WTC11 (cell line): ENCODE measurements at regions not wholly inside any gene's neighbourhood (a gene's known extent, or its start where the extent isn't known, plus 50 kb on each side); places are given as distances from the start of the nearest gene placed in this dataset.

Experiments used
- ATAC-seq: fragments of 200-7000 bp; cut with Tn5 transposase; 2 replicates; pipeline ENCODE4 v1.10.0; 2021; ENCODE audit warnings: mild to moderate bottlenecking, moderate library complexity
- CTCF ChIA-PET: fragments of 300-600 bp; sonication (Branson Sonifier 250); formaldehyde crosslinking; loops from one replicate; lab custom pipeline; 2021; ENCODE audit warnings: antibody characterized with exemption; lab: Charles Lee
- POLR2A ChIA-PET: fragments of 350-600 bp; sonication (Branson Sonifier 250); formaldehyde crosslinking; loops from one replicate; lab custom pipeline; 2021; ENCODE audit warnings: antibody characterized with exemption; lab: Charles Lee
- DNase-seq: peaks from one replicate; pipeline ENCODE4 v3.0.0; 2021; ENCODE audit warnings: low spot score
- H3K27ac Mint-ChIP-seq: 2 replicates; pipeline ENCODE4 v1.8.0; 2021; ENCODE audit warnings: mixed read lengths
- H3K27me3 Mint-ChIP-seq: 2 replicates; pipeline ENCODE4 v1.8.0; 2021; ENCODE audit warnings: low read depth, mild to moderate bottlenecking, moderate library complexity, mixed read lengths
- H3K36me3 Mint-ChIP-seq: 2 replicates; pipeline ENCODE4 v1.8.0; 2021; ENCODE audit warnings: mixed read lengths
- H3K4me1 Mint-ChIP-seq: 2 replicates; pipeline ENCODE4 v1.8.0; 2022; ENCODE audit warnings: mixed read lengths
- H3K4me3 Mint-ChIP-seq: 2 replicates; pipeline ENCODE4 v1.8.0; 2021; ENCODE audit warnings: mild to moderate bottlenecking, moderate library complexity, mixed read lengths
- H3K9me3 Mint-ChIP-seq: 2 replicates; pipeline ENCODE4 v1.8.0; 2021; ENCODE audit warnings: mixed read lengths
- ATF3 ChIP-seq: sonication (generic); formaldehyde crosslinking; conservative IDR thresholded peaks from 2 replicates; pipeline ENCODE4 v1.8.1; 2022; ENCODE audit warnings: mild to moderate bottlenecking, missing genetic modification reagents
- E2F5 ChIP-seq: sonication (generic); formaldehyde crosslinking; IDR thresholded peaks from 2 replicates; pipeline ENCODE4 v1.8.1; 2022; ENCODE audit warnings: mild to moderate bottlenecking, moderate library complexity, missing genetic modification reagents
- ELF4 ChIP-seq: sonication (generic); formaldehyde crosslinking; IDR thresholded peaks from 2 replicates; pipeline ENCODE4 v1.8.1; 2022; ENCODE audit warnings: low read depth, mild to moderate bottlenecking, moderate library complexity, missing genetic modification reagents
- ERG ChIP-seq: fragments of 250-450 bp; sonication (Bioruptor Pico); IDR thresholded peaks from 2 replicates; pipeline ENCODE4 v1.8.0; 2021; ENCODE audit warnings: mild to moderate bottlenecking
- FOXJ3 ChIP-seq: sonication (generic); formaldehyde crosslinking; IDR thresholded peaks from 2 replicates; pipeline ENCODE4 v1.9.0; 2021; ENCODE audit warnings: missing genetic modification reagents, mild to moderate bottlenecking, borderline replicate concordance
- FOXP4 ChIP-seq: sonication (generic); formaldehyde crosslinking; IDR thresholded peaks from 2 replicates; pipeline ENCODE4 v1.8.0; 2022; ENCODE audit warnings: mild to moderate bottlenecking, missing genetic modification reagents
- GRHL2 ChIP-seq: fragments of 250-450 bp; sonication (Bioruptor Pico); IDR thresholded peaks from 2 replicates; pipeline ENCODE4 v1.8.0; 2022; ENCODE audit warnings: mild to moderate bottlenecking, moderate library complexity; ENCODE audit not compliant: insufficient replicate concordance, severe bottlenecking
- HMGA2 ChIP-seq: fragments of 250-450 bp; sonication (Bioruptor Pico); IDR thresholded peaks from 2 replicates; pipeline ENCODE4 v1.4.0; 2021; ENCODE audit warnings: mild to moderate bottlenecking, moderate library complexity
- HMGXB4 ChIP-seq: sonication (generic); formaldehyde crosslinking; IDR thresholded peaks from 2 replicates; pipeline ENCODE4 v1.8.1; 2023; ENCODE audit warnings: mild to moderate bottlenecking, moderate library complexity, missing genetic modification reagents
- JUN ChIP-seq: sonication (generic); formaldehyde crosslinking; IDR thresholded peaks from 2 replicates; pipeline ENCODE4 v1.8.0; 2023; ENCODE audit warnings: mild to moderate bottlenecking, missing genetic modification reagents
- KAT7 ChIP-seq: sonication (generic); formaldehyde crosslinking; IDR thresholded peaks from 2 replicates; pipeline ENCODE4 v1.8.1; 2023; ENCODE audit warnings: missing genetic modification reagents, mild to moderate bottlenecking, borderline replicate concordance
- MAX ChIP-seq: sonication (generic); formaldehyde crosslinking; IDR thresholded peaks from 2 replicates; pipeline ENCODE4 v1.8.0; 2022; ENCODE audit warnings: mild to moderate bottlenecking, missing genetic modification reagents
- PRDM15 ChIP-seq: sonication (generic); formaldehyde crosslinking; IDR thresholded peaks from 2 replicates; pipeline ENCODE4 v1.8.0; 2022; ENCODE audit warnings: missing genetic modification reagents
- SMAD4 ChIP-seq: sonication (generic); formaldehyde crosslinking; IDR thresholded peaks from 2 replicates; pipeline ENCODE4 v1.8.0; 2022; ENCODE audit warnings: mild to moderate bottlenecking, missing genetic modification reagents
- SOX15 ChIP-seq: fragments of 250-450 bp; sonication (Bioruptor Pico); IDR thresholded peaks from 2 replicates; pipeline ENCODE4 v1.9.0; 2021; ENCODE audit warnings: mild to moderate bottlenecking
- TCF7 ChIP-seq: sonication (generic); formaldehyde crosslinking; IDR thresholded peaks from 2 replicates; pipeline ENCODE4 v1.8.0; 2022; ENCODE audit warnings: mild to moderate bottlenecking, low read depth, missing genetic modification reagents, moderate library complexity

GRCh38 chr1:192735298-192735915, 73.4 kb upstream of the RGS2 start:
- CTCF ChIA-PET = no interaction called here
- POLR2A ChIA-PET = interaction anchor here (0.7 kb wide), 1 partner anchor 137 kb away, joined by 3 read pairs; no protein-coding TSS in a partner anchor
- no peak for ATAC-seq
- H3K27ac Mint-ChIP-seq = no peak overlapping the region
- H3K9me3 Mint-ChIP-seq = peaks cover 17% of the 10 kb centered on the region
- H3K27me3 Mint-ChIP-seq = no peaks in the 10 kb centered on the region
- DNase-seq = no peak
- peaks cover 4% of the 10 kb centered on the region for H3K4me1 Mint-ChIP-seq
- no peak overlapping the region for H3K4me3 Mint-ChIP-seq
- peaks cover 8% of the 10 kb centered on the region for H3K36me3 Mint-ChIP-seq
- no peak for TF ChIP-seq SOX15 (CRISPR knock-in tag)
- TF ChIP-seq MAX (CRISPR knock-in tag) = no peak
- no peak for TF ChIP-seq FOXJ3 (CRISPR knock-in tag)
- no peak for TF ChIP-seq SMAD4 (CRISPR knock-in tag)
- TF ChIP-seq, all 79 proteins: peak for 0

- no peaks in the 10 kb centered on the region for H3K27me3 Mint-ChIP-seq
- peaks cover 30% of the 10 kb centered on the region for H3K9me3 Mint-ChIP-seq
- no peak for ATAC-seq
- ChIA-PET POLR2A (no interaction called here), CTCF (no interaction called here)
- no peak overlapping the region for H3K4me3 Mint-ChIP-seq
- peaks cover 16% of the 10 kb centered on the region for H3K36me3 Mint-ChIP-seq
- DNase-seq = no peak
- H3K4me1 Mint-ChIP-seq = peaks cover 4% of the 10 kb centered on the region
- H3K27ac Mint-ChIP-seq = no peak overlapping the region
- TF ChIP-seq KAT7 (CRISPR knock-in tag) = no peak
- no peak for TF ChIP-seq HMGA2 (CRISPR knock-in tag)
- TF ChIP-seq, all 79 proteins: peak for 0
Observed at GRCh38 chr1:192737306-192737705, 71.5 kb upstream of the RGS2 start.

- POLR2A ChIA-PET = no interaction called here
- ATAC-seq (no peak), DNase-seq (no peak)
- Mint-ChIP-seq H3K4me3 (no peak overlapping the region), H3K27ac (no peak overlapping the region), H3K27me3 (no peaks in the 10 kb centered on the region), H3K4me1 (peaks cover 4% of the 10 kb centered on the region), H3K36me3 (peaks cover 8% of the 10 kb centered on the region; the same call in 1 of the 2 replicates), H3K9me3 (peaks cover 17% of the 10 kb centered on the region)
- CTCF ChIA-PET = no interaction called here
- TF ChIP-seq TCF7 (CRISPR knock-in tag) = no peak
- TF ChIP-seq ERG = no peak
- TF ChIP-seq ELF4 = no peak
- no peak for TF ChIP-seq ATF3 (CRISPR knock-in tag)
- TF ChIP-seq HMGXB4 (CRISPR knock-in tag) = no peak
- TF ChIP-seq E2F5 (CRISPR knock-in tag) = no peak
- no peak for TF ChIP-seq GRHL2
- TF ChIP-seq SOX15 (CRISPR knock-in tag) = no peak
- TF ChIP-seq PRDM15 (CRISPR knock-in tag) = no peak
- no peak for TF ChIP-seq FOXP4 (CRISPR knock-in tag)
- no peak for TF ChIP-seq JUN (CRISPR knock-in tag)
Observed at GRCh38 chr1:192739476-192740184, 69.2 kb upstream of the RGS2 start.
